K562 (cell line): ENCODE measurements at regions not wholly inside any gene's neighbourhood (a gene's known extent, or its start where the extent isn't known, plus 50 kb on each side); places are given as distances from the start of the nearest gene placed in this dataset.

Experiments used
- ARID3A ChIP-seq: IDR thresholded peaks from 2 replicates; pipeline ENCODE4 v1.6.1; 2012; ENCODE audit warnings: low read depth, low read length, improper control_type of control experiment, borderline replicate concordance
- DEAF1 ChIP-seq: fragments of 450-650 bp; formaldehyde crosslinking; IDR thresholded peaks from 2 replicates; pipeline ENCODE4 v1.4.0; 2020; ENCODE audit warnings: mild to moderate bottlenecking, moderate library complexity
- E2F5 ChIP-seq: sonication (generic); formaldehyde crosslinking; IDR thresholded peaks from 2 replicates; pipeline ENCODE4 v1.8.0; 2022; ENCODE audit warnings: mild to moderate bottlenecking, missing genetic modification reagents
- RBM15 ChIP-seq: fragments of 200-400 bp; formaldehyde crosslinking; IDR thresholded peaks from 2 replicates; pipeline ENCODE4 v1.6.1; 2018; ENCODE audit warnings: mild to moderate bottlenecking, low read length, moderate library complexity; ENCODE audit not compliant: insufficient read depth
- RBM17 ChIP-seq: fragments of 200-400 bp; formaldehyde crosslinking; IDR thresholded peaks from 2 replicates; pipeline ENCODE4 v1.6.1; 2017; ENCODE audit warnings: low read depth, mild to moderate bottlenecking, low read length, borderline replicate concordance
- SMARCE1 ChIP-seq: fragments of 450-650 bp; IDR thresholded peaks from 2 replicates; pipeline ENCODE4 v1.7.1; 2016; ENCODE audit warnings: mild to moderate bottlenecking
- ZNF316 ChIP-seq: fragments of 450-650 bp; IDR thresholded peaks from 2 replicates; pipeline ENCODE4 v1.6.1; 2016
- ZNF324 ChIP-seq: fragments of 250-450 bp; sonication (Bioruptor Pico); IDR thresholded peaks from 2 replicates; pipeline ENCODE4 v1.4.0; 2020; ENCODE audit warnings: mild to moderate bottlenecking
- ZNF589 ChIP-seq: fragments of 200-800 bp; sonication (Bioruptor generic); IDR thresholded peaks from 2 replicates; pipeline ENCODE4 v1.6.1; 2016; ENCODE audit warnings: low read depth, missing genetic modification characterization, missing compliant biosample characterization

- TF ChIP-seq DEAF1 (peak; percentile 92), ZNF589 (CRISPR knock-in tag) (no peak), ZNF316 (no peak), ZNF324 (CRISPR knock-in tag) (no peak), ARID3A (0 out of 2 replicates have a peak, but pooled peaks have one; percentile 29), SMARCE1 (no peak), RBM17 (no peak), E2F5 (no peak), RBM15 (no peak)
These were observed 164.4 kb upstream of the PALMD start (continued) for GRCh38 chr1:99481391-99481996.
